ENCODE measurements at regions not wholly inside any gene's neighbourhood (a gene's known extent, or its start where the extent isn't known, plus 50 kb on each side); places are given as distances from the start of the nearest gene placed in this dataset.
"Not testable (repeated sequence)": the region's sequence is repeated elsewhere in the genome, so short reads cannot be mapped to it uniquely, and the experiment has no call there.

DNA sequence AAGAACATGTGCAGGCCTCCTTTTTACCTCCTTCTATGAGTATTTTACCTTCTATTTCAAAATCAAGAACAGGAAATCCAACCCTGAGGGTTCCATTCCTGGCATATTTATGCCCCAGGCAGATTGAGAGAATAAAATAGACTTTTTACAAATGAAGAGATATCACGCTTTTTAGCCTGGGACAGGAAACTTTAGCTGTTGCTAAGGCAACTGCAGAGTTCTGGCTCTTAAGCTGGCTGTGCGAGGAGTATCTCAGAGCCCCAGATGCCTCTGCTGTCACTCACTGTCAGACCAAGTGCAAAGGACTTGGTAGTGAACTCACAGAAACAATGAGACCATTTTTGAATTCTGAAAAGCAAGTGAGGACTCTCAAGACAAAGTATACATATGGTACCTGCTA lies 69.5 kb upstream of the HSPB3 start:
- Histone ChIP-seq H3K36me3 (no peaks in the 10 kb centered on the region), H3K9me3 (replicated peaks) (no peaks in the 10 kb centered on the region), H3K27me3 (replicated peaks) (no peaks in the 10 kb centered on the region), H3K4me1 (replicated peaks) (peaks cover 34% of the 10 kb centered on the region), H3K4me3 (no peak overlapping the region), H3K27ac (no peak overlapping the region)
- DNase-seq (ENCODE audit: low read depth in 1 of 2, low spot score in 2 of 2): no peak

DNA sequence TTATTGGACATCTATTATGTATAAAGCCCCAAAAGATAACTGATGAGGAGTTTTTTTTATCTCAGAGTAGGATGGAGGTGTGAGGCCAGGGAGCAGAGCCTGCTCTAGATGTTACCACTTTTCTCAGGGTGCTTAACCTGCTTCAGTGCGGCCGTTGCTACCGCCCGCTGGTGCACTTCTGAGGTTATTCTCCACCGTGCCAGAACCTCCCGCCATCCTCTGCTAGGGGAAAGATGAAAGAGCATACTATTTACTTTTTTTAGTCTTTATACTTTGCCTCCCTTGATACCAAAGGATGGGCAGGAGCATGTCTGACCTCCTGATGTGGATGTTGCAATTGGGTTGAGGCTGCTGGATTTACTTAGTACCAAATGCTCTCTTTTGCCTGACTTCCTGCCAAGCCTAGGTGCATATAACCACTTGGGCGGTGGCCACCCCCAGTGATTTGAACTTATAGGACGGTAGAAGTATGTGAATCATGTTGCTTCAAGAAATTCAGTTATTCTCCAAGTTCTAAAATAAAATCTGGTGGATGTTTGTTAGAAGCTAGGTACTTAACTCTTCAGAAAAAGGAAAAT lies 71.1 kb upstream of the HSPB3 start:
- Histone ChIP-seq H3K4me1 (replicated peaks) (peaks cover 18% of the 10 kb centered on the region), H3K4me3 (no peak overlapping the region), H3K27ac (no peak overlapping the region), H3K27me3 (replicated peaks) (no peaks in the 10 kb centered on the region), H3K36me3 (no peaks in the 10 kb centered on the region), H3K9me3 (replicated peaks) (no peaks in the 10 kb centered on the region)
- DNase-seq (ENCODE audit: low read depth in 1 of 2, low spot score in 2 of 2): no peak

DNA sequence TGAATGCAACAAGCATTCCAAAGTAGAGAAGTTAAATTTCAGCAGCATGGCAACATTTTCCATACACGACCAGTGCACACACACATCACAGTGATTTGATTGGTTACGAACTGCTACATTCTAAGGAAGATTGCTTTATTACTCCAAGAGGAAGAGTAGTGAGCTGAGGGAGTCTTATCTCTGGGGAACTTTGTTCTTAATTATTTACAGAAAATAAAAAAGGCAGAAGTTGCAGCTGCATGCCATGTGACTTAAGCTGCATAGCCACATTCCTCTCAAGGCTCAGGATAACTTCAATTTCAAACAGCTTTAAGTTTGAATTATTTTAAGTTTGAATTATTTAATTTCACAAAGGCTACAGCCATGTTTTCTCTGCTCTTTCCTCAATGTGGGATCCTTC lies 71.6 kb upstream of the HSPB3 start:
- Histone ChIP-seq H3K4me1 (replicated peaks) (peaks cover 14% of the 10 kb centered on the region), H3K27ac (no peak overlapping the region), H3K27me3 (replicated peaks) (no peaks in the 10 kb centered on the region), H3K36me3 (no peaks in the 10 kb centered on the region), H3K9me3 (replicated peaks) (no peaks in the 10 kb centered on the region), H3K4me3 (no peak overlapping the region)
- DNase-seq (ENCODE audit: low read depth in 1 of 2, low spot score in 2 of 2): no peak

DNA sequence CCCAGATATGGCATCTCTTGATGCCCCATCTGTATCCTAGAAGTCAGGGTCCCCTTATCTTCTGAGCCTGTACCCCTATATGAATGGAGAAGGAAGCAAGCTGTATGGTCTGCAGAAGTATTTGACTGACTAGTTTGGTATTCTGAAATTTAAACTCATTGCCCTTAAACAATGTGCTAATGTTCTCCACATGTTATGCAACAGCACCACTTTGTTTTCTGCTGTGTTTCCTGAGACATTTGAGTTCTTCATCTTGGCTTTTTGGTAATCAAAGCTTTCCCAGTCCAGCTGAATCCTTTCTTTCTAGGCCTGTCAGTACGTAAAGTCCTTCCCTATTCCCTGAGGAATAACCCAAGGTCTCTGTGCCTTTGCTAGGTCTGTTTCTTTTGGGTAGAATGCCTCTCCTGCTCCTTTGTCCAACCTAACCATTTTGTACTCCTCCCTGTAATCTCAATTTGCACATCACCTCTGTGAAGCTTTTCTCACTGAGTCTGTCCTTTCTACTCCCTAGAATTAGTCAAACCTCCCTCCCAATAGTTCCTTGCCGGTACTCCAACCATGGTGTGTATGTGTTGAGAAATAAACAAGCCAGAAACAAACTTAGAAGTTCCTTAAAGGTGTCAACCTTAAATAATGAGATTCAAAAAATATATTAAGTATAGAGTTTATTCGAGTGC lies 72.1 kb upstream of the HSPB3 start:
- H3K9me3 ChIP-seq (replicated peaks): no peaks in the 10 kb centered on the region
- H3K27me3 ChIP-seq (replicated peaks): no peaks in the 10 kb centered on the region
- H3K4me3 ChIP-seq: no peak overlapping the region
- no peak for DNase-seq (ENCODE audit: low read depth in 1 of 2, low spot score in 2 of 2)
- peaks cover 11% of the 10 kb centered on the region for H3K4me1 ChIP-seq (replicated peaks)
- no peaks in the 10 kb centered on the region for H3K36me3 ChIP-seq
- H3K27ac ChIP-seq: no peak overlapping the region

DNA sequence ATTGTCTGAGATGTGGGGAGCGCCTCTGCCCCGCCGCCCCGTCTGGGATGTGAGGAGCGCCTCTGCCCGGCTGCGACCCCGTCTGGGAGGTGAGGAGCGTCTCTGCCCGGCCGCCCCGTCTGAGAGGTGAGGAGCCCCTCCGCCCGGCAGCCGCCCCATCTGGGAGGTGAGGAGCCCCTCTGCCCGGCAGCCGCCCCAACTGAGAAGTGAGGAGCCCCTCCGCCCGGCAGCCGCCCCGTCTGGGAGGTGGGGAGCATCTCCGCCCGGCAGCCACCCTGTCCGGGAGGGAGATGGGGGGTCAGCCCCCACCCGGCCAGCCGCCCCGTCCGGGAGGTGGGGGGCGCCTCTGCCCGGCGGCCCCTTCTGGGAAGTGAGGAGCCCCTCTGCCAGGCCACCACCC lies 70.9 kb upstream of the ARL15 start:
- H3K4me1 ChIP-seq (replicated peaks); H3K4me3 ChIP-seq; H3K9me3 ChIP-seq (replicated peaks); H3K27me3 ChIP-seq (replicated peaks); DNase-seq (ENCODE audit: low read depth in 1 of 2, low spot score in 2 of 2); H3K36me3 ChIP-seq; H3K27ac ChIP-seq: not testable (repeated sequence)

DNA sequence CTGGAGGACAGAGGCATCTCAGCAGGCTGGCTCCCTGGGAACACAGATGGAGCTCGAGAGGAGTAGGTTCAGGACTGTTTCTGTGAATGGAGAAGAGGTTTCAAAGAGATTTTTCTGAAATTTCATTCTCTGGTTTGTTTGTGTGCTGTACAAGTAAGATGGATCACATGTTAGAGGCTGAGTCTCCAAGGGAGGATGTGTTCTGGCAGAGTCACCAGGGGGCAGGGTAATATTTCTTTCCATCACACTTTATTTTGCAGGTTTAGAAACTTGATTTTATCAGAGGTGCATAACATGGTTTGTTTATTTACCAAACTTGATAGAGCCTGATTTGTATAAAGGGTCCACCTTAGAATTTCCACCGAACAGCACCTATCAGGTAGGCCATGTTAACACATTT lies 69.2 kb upstream of the ARL15 start:
- no peak for DNase-seq (ENCODE audit: low read depth in 1 of 2, low spot score in 2 of 2)
- Histone ChIP-seq H3K36me3 (no peaks in the 10 kb centered on the region), H3K27me3 (replicated peaks) (no peaks in the 10 kb centered on the region)

DNA sequence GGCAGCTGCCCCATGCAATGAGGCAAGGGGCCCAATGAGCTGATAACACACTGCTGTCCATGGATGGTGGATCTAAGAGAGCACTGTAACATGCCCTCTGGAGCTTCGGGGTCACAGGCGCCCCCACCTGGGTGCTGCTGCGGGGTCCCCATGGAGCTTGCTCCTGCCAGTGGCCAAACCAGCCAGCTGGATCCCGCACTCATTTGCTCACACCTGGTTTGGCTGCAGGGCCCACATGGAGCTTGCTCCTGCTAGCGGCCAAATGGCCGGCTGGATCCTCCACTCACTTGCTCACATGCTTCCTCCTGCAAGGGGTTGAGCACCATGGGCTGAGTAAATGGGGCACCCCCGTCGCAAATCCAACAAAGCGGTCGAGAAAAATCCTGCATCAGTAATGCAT lies 68.3 kb upstream of the ARL15 start:
- no peaks in the 10 kb centered on the region for H3K36me3 ChIP-seq
- H3K4me1 ChIP-seq (replicated peaks): no peaks in the 10 kb centered on the region
- no peak for DNase-seq (ENCODE audit: low read depth in 1 of 2, low spot score in 2 of 2)

More for the DNA sequence above, 69.2 kb upstream of the ARL15 start:
- no peak overlapping the region for H3K27ac ChIP-seq
- H3K4me3 ChIP-seq: no peak overlapping the region
- no peaks in the 10 kb centered on the region for H3K4me1 ChIP-seq (replicated peaks)
- no peaks in the 10 kb centered on the region for H3K9me3 ChIP-seq (replicated peaks)

DNA sequence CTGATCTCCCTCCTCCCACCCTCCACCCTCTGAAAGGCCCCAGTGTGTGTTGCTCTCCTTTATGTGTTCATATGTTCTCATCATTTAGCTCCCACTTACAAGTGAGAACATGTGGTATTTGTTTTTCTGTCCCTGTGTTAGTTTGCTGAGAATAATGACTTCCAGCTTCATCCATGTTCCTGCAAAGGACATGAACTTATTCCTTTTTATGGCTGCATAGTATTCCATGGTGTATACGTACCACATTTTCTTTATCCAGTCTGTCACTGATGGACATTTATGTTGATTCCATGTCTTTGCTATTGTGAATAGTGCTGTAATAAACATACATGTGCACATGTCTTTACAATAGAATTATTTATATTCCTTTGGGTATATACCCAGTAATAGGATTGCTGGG lies 67.0 kb upstream of the ARL15 start:
- H3K4me1 ChIP-seq (replicated peaks); DNase-seq (ENCODE audit: low read depth in 1 of 2, low spot score in 2 of 2); H3K9me3 ChIP-seq (replicated peaks); H3K27ac ChIP-seq; H3K27me3 ChIP-seq (replicated peaks); H3K36me3 ChIP-seq; H3K4me3 ChIP-seq: not testable (repeated sequence)

More for the DNA sequence above, 68.3 kb upstream of the ARL15 start:
- no peaks in the 10 kb centered on the region for H3K27me3 ChIP-seq (replicated peaks)
- no peak overlapping the region for H3K4me3 ChIP-seq
- H3K9me3 ChIP-seq (replicated peaks): no peaks in the 10 kb centered on the region
- no peak overlapping the region for H3K27ac ChIP-seq

DNA sequence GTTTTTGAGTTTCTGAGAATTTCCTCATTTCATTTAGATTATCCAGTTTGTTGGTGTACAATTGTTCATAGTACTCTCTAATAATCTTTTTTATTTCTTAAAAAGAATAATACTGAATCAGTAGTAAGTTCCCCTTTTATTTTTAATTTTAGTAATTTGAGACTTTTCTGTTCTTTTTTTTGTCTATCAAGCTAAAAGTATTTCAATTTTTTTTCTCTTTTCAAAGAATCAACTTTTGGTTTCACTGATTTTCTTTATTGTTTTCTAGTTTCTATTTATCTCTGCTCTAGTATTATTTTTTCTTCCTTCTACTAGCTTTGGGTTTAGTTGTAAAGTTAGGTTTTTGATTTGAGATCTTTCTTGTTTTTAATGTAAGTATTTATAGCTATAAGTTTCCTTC lies 60.6 kb upstream of the ARL15 start:
- H3K36me3 ChIP-seq: no peaks in the 10 kb centered on the region
- H3K27ac ChIP-seq: no peak overlapping the region
- H3K4me3 ChIP-seq: no peak overlapping the region
- DNase-seq (ENCODE audit: low read depth in 1 of 2, low spot score in 2 of 2): no peak
- H3K9me3 ChIP-seq (replicated peaks): no peaks in the 10 kb centered on the region
- no peaks in the 10 kb centered on the region for H3K27me3 ChIP-seq (replicated peaks)
- H3K4me1 ChIP-seq (replicated peaks): no peaks in the 10 kb centered on the region

DNA sequence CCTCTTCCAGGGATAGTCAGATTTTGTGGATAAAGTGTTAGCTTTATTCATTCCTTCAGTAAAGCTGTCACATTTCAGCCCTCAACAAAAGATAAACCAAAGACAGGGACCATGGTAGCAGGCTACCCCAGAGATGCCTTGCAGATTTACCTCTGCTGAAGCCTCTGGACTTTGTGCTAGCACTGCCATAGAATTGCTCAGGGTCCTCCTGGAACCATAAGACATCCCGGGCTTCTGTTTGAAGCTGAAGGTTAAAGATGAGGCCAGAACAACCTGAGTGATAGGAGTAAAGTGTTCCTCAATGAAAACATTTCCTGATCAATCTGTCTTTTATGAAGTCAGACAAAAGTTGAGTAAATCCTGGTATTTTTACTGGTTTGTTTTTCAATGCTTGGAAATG lies 57.5 kb upstream of the ARL15 start:
- no peaks in the 10 kb centered on the region for H3K4me1 ChIP-seq (replicated peaks)
- H3K9me3 ChIP-seq (replicated peaks): no peaks in the 10 kb centered on the region
- H3K27ac ChIP-seq: no peak overlapping the region
- H3K27me3 ChIP-seq (replicated peaks): no peaks in the 10 kb centered on the region
- no peak overlapping the region for H3K4me3 ChIP-seq
- no peaks in the 10 kb centered on the region for H3K36me3 ChIP-seq
- no peak for DNase-seq (ENCODE audit: low read depth in 1 of 2, low spot score in 2 of 2)

DNA sequence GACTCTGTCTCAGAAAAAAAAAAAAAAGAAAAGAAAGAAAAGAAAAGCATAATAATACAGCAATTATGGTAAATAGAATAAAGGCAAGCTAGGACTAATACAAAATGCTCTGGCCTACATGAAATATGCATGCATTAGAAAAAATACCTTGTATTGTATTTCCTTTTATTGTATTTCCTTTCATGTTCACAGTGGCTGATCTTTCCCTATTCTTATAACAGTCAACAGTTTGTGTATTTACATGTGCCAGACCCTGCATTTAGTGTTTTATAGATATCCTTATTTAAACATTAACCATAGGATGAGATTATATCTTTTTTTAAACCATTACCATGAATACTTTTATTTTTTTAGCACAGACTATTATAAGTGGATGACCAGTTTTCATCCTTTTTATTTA lies 56.3 kb upstream of the ARL15 start:
- Histone ChIP-seq H3K27ac (no peak overlapping the region), H3K9me3 (replicated peaks) (no peaks in the 10 kb centered on the region), H3K4me1 (replicated peaks) (no peaks in the 10 kb centered on the region), H3K36me3 (no peaks in the 10 kb centered on the region), H3K27me3 (replicated peaks) (no peaks in the 10 kb centered on the region), H3K4me3 (no peak overlapping the region)
- DNase-seq (ENCODE audit: low read depth in 1 of 2, low spot score in 2 of 2): no peak

DNA sequence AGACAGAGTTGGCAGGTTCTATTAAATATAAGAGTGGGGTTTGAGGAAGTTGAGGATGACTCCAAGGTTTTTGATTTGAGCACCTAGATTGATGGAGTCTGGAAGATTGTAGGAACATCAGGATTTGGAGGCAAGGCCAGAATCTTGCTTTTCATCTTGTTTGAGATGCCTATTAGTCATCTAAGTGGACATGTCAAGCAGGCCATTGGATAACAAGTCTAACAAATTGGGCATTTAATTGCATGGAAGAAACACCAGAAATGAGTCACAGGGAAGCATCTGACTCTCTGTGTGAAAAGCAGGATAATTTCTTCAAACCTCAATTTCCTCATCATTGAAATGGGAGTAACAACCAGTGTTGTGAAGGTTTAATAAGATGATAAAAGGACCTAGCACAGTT lies 53.3 kb upstream of the ARL15 start:
- H3K4me3 ChIP-seq: no peak overlapping the region
- H3K36me3 ChIP-seq: no peaks in the 10 kb centered on the region
- peaks cover 19% of the 10 kb centered on the region for H3K4me1 ChIP-seq (replicated peaks)
- no peaks in the 10 kb centered on the region for H3K27me3 ChIP-seq (replicated peaks)
- no peak for DNase-seq (ENCODE audit: low read depth in 1 of 2, low spot score in 2 of 2)
- H3K27ac ChIP-seq: no peak overlapping the region
- H3K9me3 ChIP-seq (replicated peaks): no peaks in the 10 kb centered on the region

DNA sequence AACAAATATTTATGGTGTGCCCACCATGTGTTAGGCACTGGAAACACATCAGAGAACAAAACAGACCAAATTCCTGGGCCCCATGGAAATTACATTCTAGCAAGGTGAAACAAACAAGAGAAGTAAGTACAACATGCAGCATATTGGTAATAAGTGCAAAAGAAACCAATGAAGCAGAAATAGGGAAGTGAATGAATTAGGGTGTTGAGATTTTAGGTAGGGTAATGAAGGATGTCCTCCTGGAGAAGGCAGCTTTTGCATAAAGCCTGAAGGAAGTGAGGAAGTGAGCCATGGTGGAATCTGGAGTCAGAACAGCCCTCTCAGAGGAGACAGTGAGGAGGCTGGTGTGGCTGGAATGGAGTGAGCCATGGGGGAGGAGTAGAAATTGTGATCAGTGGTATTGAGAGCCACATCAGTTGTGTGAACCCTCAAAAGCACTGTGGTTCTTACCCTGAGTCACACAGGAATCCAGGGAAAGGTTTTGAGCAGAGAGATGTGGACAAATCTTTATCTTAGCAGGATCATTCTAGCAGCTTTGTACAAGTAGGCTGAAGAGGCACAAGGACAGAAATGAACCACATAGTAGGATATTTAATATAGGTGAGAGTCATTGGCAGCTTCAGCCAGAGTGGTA lies 52.7 kb upstream of the ARL15 start:
- DNase-seq (ENCODE audit: low read depth in 1 of 2, low spot score in 2 of 2): no peak
- Histone ChIP-seq H3K4me3 (no peak overlapping the region), H3K4me1 (replicated peaks) (peaks cover 19% of the 10 kb centered on the region), H3K36me3 (no peaks in the 10 kb centered on the region), H3K9me3 (replicated peaks) (no peaks in the 10 kb centered on the region), H3K27me3 (replicated peaks) (no peaks in the 10 kb centered on the region), H3K27ac (no peak overlapping the region)

DNA sequence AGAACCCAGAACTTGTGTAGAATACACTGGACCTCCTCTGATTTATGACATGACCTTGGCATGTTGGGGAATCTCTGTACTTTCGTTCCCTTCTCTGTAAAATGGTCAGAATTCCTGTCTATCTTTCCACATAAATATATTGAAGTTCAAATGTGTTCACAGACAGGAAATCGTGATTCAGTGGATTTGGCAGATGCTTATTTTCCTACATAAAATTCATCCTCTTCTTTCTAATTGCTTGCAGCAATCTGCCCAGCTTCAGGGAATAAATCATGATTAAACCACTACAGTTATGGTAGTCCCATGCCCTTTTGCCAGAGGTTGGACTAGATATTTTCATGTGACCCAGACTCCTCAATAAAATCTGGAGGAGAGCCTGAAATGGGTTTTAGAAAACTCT lies 52.1 kb upstream of the ARL15 start:
- no peak overlapping the region for H3K4me3 ChIP-seq
- H3K4me1 ChIP-seq (replicated peaks): peaks cover 24% of the 10 kb centered on the region
- no peaks in the 10 kb centered on the region for H3K9me3 ChIP-seq (replicated peaks)
- DNase-seq (ENCODE audit: low read depth in 1 of 2, low spot score in 2 of 2): no peak
- H3K27ac ChIP-seq: no peak overlapping the region
- H3K27me3 ChIP-seq (replicated peaks): no peaks in the 10 kb centered on the region
- no peaks in the 10 kb centered on the region for H3K36me3 ChIP-seq
